ENCODE measurements at regions not wholly inside any gene's neighbourhood (a gene's known extent, or its start where the extent isn't known, plus 50 kb on each side); places are given as distances from the start of the nearest gene placed in this dataset.

DNA sequence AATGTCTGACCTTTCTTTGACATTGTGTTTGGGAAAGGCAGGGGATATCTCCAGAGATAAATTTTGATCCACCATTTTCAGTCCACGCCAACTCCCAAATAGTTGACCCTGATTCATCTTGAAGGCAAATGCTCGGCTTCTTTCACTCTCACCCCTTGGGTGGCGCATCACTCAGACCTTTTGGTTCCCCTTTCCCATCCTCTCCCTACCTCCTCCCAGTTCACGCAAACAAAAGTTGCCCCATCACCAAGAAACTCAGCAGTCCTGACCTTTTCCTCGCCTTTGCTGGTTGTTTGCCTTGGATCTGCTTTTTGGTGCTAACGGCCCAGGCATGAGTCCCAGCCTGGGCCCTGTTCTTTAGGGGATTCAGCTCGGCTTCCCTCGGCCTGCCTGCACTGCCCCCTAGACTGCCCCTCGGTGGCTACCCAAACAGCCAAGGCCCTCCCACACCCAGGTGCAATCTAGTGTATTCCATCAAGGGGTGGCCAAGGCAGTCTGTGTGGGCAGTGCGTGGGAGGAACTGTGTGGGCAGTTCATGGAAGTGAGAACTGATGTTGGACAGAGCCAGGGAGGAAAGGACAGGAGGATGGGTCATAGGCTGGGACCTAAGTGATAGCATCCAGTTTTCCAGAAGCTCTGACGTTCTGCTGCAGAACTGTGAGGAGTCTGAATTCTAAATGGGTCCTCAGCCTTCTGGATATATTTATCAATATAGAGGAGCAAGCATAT lies 255.7 kb downstream of the DLEU7 start:
- ATAC-seq: no peak
- TF ChIP-seq TCF4 (CRISPR knock-in tag; IDR thresholded peaks at IDR 0.05; ENCODE audit: borderline replicate concordance) (no peak), PATZ1 (CRISPR knock-in tag; IDR thresholded peaks at IDR 0.05; ENCODE audit: borderline replicate concordance) (no peak), ZFP3 (CRISPR knock-in tag; IDR thresholded peaks at IDR 0.05) (no peak), TOX (CRISPR knock-in tag; IDR thresholded peaks at IDR 0.05; ENCODE audit: borderline replicate concordance) (no peak), RARB (CRISPR knock-in tag; IDR thresholded peaks at IDR 0.05) (no peak)

GRCh38 chr13:50588491-50589130 lies 254.9 kb downstream of the DLEU7 start:
- no peak for ATAC-seq
- no peak for TF ChIP-seq ZFP30 (CRISPR knock-in tag; IDR thresholded peaks at IDR 0.05)

DNA sequence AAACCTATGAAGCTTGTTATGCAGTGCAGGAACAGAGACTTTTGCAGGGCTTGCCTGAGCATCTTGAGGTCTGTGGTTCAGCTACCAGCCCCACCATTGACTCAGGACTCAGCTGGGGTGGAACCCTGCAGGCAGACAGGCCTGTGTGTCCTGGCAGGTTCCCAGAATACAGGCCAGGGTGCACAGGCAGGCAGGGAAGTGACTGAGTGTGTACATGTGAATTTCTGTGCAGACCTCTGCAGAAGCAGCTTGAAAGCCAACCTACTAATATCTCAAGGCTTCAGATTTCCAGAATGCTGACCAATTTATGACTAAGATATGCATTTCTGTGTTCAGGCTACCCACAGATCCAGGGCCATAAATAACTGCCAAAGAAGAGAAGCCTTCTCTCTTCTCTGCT lies 254.4 kb downstream of the DLEU7 start:
- no peak for TF ChIP-seq ISL1 (CRISPR knock-in tag; IDR thresholded peaks at IDR 0.05)
- no peak for TF ChIP-seq SNAI2 (CRISPR knock-in tag; IDR thresholded peaks at IDR 0.05)
- no peak for TF ChIP-seq ZC3H10 (CRISPR knock-in tag; IDR thresholded peaks at IDR 0.05)
- TF ChIP-seq ZNF565 (CRISPR knock-in tag; conservative IDR thresholded peaks at IDR 0.05; ENCODE audit: low read depth): no peak
- TF ChIP-seq TOX (CRISPR knock-in tag; IDR thresholded peaks at IDR 0.05; ENCODE audit: borderline replicate concordance): no peak
- TF ChIP-seq ARNTL (CRISPR knock-in tag; IDR thresholded peaks at IDR 0.05; ENCODE audit: borderline replicate concordance, low read depth): no peak
- TF ChIP-seq CREB5 (CRISPR knock-in tag; IDR thresholded peaks at IDR 0.05; ENCODE audit: low read depth): no peak
- TF ChIP-seq ZNF70 (CRISPR knock-in tag; IDR thresholded peaks at IDR 0.05): no peak
- no peak for TF ChIP-seq POU6F1 (CRISPR knock-in tag; IDR thresholded peaks at IDR 0.05; ENCODE audit: borderline replicate concordance, low read depth)
- TF ChIP-seq OSR1 (CRISPR knock-in tag; IDR thresholded peaks at IDR 0.05): no peak
- no peak for TF ChIP-seq CSDC2 (CRISPR knock-in tag; IDR thresholded peaks at IDR 0.05)
- no peak for TF ChIP-seq RARB (CRISPR knock-in tag; IDR thresholded peaks at IDR 0.05)
- TF ChIP-seq ZFP3 (CRISPR knock-in tag; IDR thresholded peaks at IDR 0.05): no peak
- TF ChIP-seq ZNF8 (CRISPR knock-in tag; IDR thresholded peaks at IDR 0.05): no peak
- TF ChIP-seq GLIS3 (CRISPR knock-in tag; IDR thresholded peaks at IDR 0.05): no peak
- no peak for TF ChIP-seq PPARA (CRISPR knock-in tag; IDR thresholded peaks at IDR 0.05; ENCODE audit: borderline replicate concordance)
- no peak for TF ChIP-seq ZFP30 (CRISPR knock-in tag; IDR thresholded peaks at IDR 0.05)
- TF ChIP-seq ESRRG (CRISPR knock-in tag; IDR thresholded peaks at IDR 0.05): no peak
- TF ChIP-seq PATZ1 (CRISPR knock-in tag; IDR thresholded peaks at IDR 0.05; ENCODE audit: borderline replicate concordance): no peak

GRCh38 chr13:50589651-50590054 lies 253.8 kb downstream of the DLEU7 start:
- peak; percentile 87 for ATAC-seq
- TF ChIP-seq SNAI2 (CRISPR knock-in tag; IDR thresholded peaks at IDR 0.05) (no peak), POU6F1 (CRISPR knock-in tag; IDR thresholded peaks at IDR 0.05; ENCODE audit: borderline replicate concordance, low read depth) (peak; percentile 83; the same call in 1 of the 2 replicates), TCF4 (CRISPR knock-in tag; IDR thresholded peaks at IDR 0.05; ENCODE audit: borderline replicate concordance) (no peak), TSHZ2 (CRISPR knock-in tag; IDR thresholded peaks at IDR 0.05) (no peak), TOX (CRISPR knock-in tag; IDR thresholded peaks at IDR 0.05; ENCODE audit: borderline replicate concordance) (peak; percentile 68; the same call in 1 of the 2 replicates), ESRRG (CRISPR knock-in tag; IDR thresholded peaks at IDR 0.05) (no peak), CSDC2 (CRISPR knock-in tag; IDR thresholded peaks at IDR 0.05) (no peak), BACH2 (CRISPR knock-in tag; IDR thresholded peaks at IDR 0.05; ENCODE audit: borderline replicate concordance) (no peak), ZNF70 (CRISPR knock-in tag; IDR thresholded peaks at IDR 0.05) (no peak), CREB5 (CRISPR knock-in tag; IDR thresholded peaks at IDR 0.05; ENCODE audit: low read depth) (peak; percentile 69; the same call in 1 of the 2 replicates)

More for the DNA sequence above, 254.4 kb downstream of the DLEU7 start:
- peak; percentile 76 for ATAC-seq

Measured in SK-N-SH treated with all-trans-retinoic acid at 6 μM for 48 hours (cell line).